ENCODE measurements at regions not wholly inside any gene's neighbourhood (a gene's known extent, or its start where the extent isn't known, plus 50 kb on each side); places are given as distances from the start of the nearest gene placed in this dataset.

GRCh38 chr1:172914501-172915144 lies 136.1 kb downstream of the TNFSF18 start:
- TF ChIP-seq POLR2AphosphoS5 (IDR thresholded peaks at IDR 0.05; ENCODE audit: low read depth, low read length) (no peak), REST (IDR thresholded peaks at IDR 0.05; ENCODE audit: insufficient read depth in 1 of 2, low read depth in 2 of 2, low read length in 2 of 2) (no peak), FOXP2 (optimal IDR thresholded peaks at IDR 0.05; ENCODE audit: borderline replicate concordance, extremely low read depth, extremely low read length, insufficient read depth) (no peak), SIN3A (IDR thresholded peaks at IDR 0.05; ENCODE audit: borderline replicate concordance, insufficient read depth, low read length) (no peak), TAF1 (IDR thresholded peaks at IDR 0.05; ENCODE audit: borderline replicate concordance, insufficient read depth, low read length) (no peak)
